ENCODE measurements at regions not wholly inside any gene's neighbourhood (a gene's known extent, or its start where the extent isn't known, plus 50 kb on each side); places are given as distances from the start of the nearest gene placed in this dataset.

DNA sequence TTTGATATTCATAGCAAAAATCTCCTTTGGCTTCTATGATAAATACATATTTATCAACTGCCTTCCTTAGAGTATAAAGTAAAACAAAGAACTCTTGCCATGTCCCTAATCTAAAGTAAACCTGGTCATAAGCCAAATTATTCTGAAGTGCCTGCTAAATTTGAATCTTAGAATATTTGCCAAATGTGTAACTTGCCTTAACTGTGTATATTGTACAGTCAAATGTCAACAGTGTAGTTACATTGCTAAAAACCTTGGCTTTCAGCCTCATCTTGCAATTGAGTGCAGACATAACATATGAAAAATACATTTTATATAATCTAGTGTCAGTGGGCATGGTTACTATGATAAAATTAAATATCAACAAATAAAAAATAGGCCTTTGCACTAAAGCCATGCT is 583.4 kb upstream of the ADAMTS5 start:
- TF ChIP-seq CTCF (IDR thresholded peaks at IDR 0.05; ENCODE audit: insufficient read depth, low read length, poor library complexity, severe bottlenecking) (no peak), EZH2phosphoT487 (conservative IDR thresholded peaks at IDR 0.05; ENCODE audit: low read length) (no peak)
